Breast epithelium (tissue), 4 donors: ENCODE measurements at regions not wholly inside any gene's neighbourhood (a gene's known extent, or its start where the extent isn't known, plus 50 kb on each side); places are given as distances from the start of the nearest gene placed in this dataset.

Source experiments
- DNase-seq, 2 donors: peaks; one replicate each; pipeline ENCODE4 v3.0.0-alpha.2; 2019; ENCODE audit warnings: low spot score in 2 of 2
- H3K27ac ChIP-seq, 2 donors: fragments of 200-600 bp; sonication (generic) in 1 of 2; one replicate each; pipeline ENCODE4 v1.5.1; 2016 to 2019; ENCODE audit warnings: mild to moderate bottlenecking in 1 of 2
- H3K27me3 ChIP-seq, 2 donors: fragments of 200-600 bp; sonication (generic) in 1 of 2; one replicate each; pipeline versions ENCODE4 v1.5.1 to v1.6.0; 2017 to 2019; ENCODE audit warnings: control low read depth in 1 of 2, mild to moderate bottlenecking in 1 of 2
- H3K36me3 ChIP-seq: fragments of 200-600 bp; one replicate; pipeline ENCODE4 v1.5.1; 2019
- H3K4me1 ChIP-seq, 2 donors: fragments of 200-600 bp; sonication (generic); one replicate each; pipeline ENCODE4 v1.5.1; 2016 to 2019; ENCODE audit warnings: control low read depth in 1 of 2
- H3K4me3 ChIP-seq, 3 donors: fragments of 200-600 bp; sonication (generic); 1 replicate in 2 of 3; 2 replicates in 1 of 3; pipeline ENCODE4 v1.5.1; 2016 to 2019; ENCODE audit warnings: mild to moderate bottlenecking in 3 of 3, moderate library complexity in 2 of 3
- H3K9me3 ChIP-seq, 2 donors: fragments of 200-600 bp; sonication (generic) in 1 of 2; one replicate each; pipeline ENCODE4 v1.5.1; 2016 to 2019; ENCODE audit warnings: control low read depth in 1 of 2
- CTCF ChIP-seq, 3 donors: fragments of 450-650 bp; IDR thresholded peaks; one replicate each; pipeline ENCODE4 v1.5.1; 2016 to 2017; ENCODE audit warnings: antibody characterized with exemption in 3 of 3, mild to moderate bottlenecking in 3 of 3, moderate library complexity in 3 of 3
- POLR2A ChIP-seq: fragments of 450-650 bp; IDR thresholded peaks from one replicate; pipeline ENCODE4 v1.6.1; 2016; ENCODE audit warnings: antibody characterized with exemption, mild to moderate bottlenecking, moderate library complexity
- POLR2AphosphoS5 ChIP-seq, 3 donors: sonication (generic); formaldehyde crosslinking; IDR thresholded peaks; one replicate each; pipeline ENCODE4 v1.6.1; 2017; ENCODE audit warnings: antibody characterized with exemption in 3 of 3
- intact Hi-C: fragments of 100-400 bp; cut with DNase I; formaldehyde crosslinking; loops from one replicate; pipeline ENCODE4 v1.15.1; 2023; ENCODE audit warnings: low total_unique reads

- intact Hi-C loops, result no loop called here
- TF ChIP-seq CTCF (IDR thresholded peaks at IDR 0.05) (no peak), POLR2AphosphoS5 (IDR thresholded peaks at IDR 0.05) (no peak), POLR2A (no peak)
- Histone ChIP-seq H3K9me3 (no peaks in the 10 kb centered on the region), H3K4me3 (no peak overlapping the region), H3K27me3 (peaks cover 0 to 3% of the 10 kb centered on the region in 2 donors), H3K27ac (no peak overlapping the region), H3K36me3 (no peaks in the 10 kb centered on the region), H3K4me1 (no peaks in the 10 kb centered on the region)
- no peak for DNase-seq
Observed at GRCh38 chr4:41844327-41844726, 90.9 kb upstream of the TMEM33 start.

GRCh38 chr4:41839916-41840854 lies 91.7 kb upstream of the PHOX2B start:
- Histone ChIP-seq H3K4me3 (no peak overlapping the region), H3K9me3 (no peaks in the 10 kb centered on the region), H3K36me3 (no peaks in the 10 kb centered on the region), H3K27me3 (peaks cover 0 to 3% of the 10 kb centered on the region in 2 donors), H3K27ac (no peak overlapping the region), H3K4me1 (no peaks in the 10 kb centered on the region)
- DNase-seq, result no peak
- intact Hi-C loops, result no loop called here
- TF ChIP-seq CTCF (IDR thresholded peaks at IDR 0.05), result no peak
- no peak for TF ChIP-seq POLR2A
- TF ChIP-seq POLR2AphosphoS5 (IDR thresholded peaks at IDR 0.05), result no peak

- no peaks in the 10 kb centered on the region for H3K36me3 ChIP-seq
- no peak for DNase-seq
- H3K27me3 ChIP-seq, result peaks cover 0 to 3% of the 10 kb centered on the region in 2 donors
- no peaks in the 10 kb centered on the region for H3K4me1 ChIP-seq
- TF ChIP-seq CTCF (IDR thresholded peaks at IDR 0.05), result no peak
- TF ChIP-seq POLR2A, result no peak
- TF ChIP-seq POLR2AphosphoS5 (IDR thresholded peaks at IDR 0.05), result no peak
- no peak overlapping the region for H3K4me3 ChIP-seq
- intact Hi-C loops, result no loop called here
- H3K9me3 ChIP-seq, result no peaks in the 10 kb centered on the region
- H3K27ac ChIP-seq, result no peak overlapping the region
Observed at GRCh38 chr4:41838590-41838989, 90.1 kb upstream of the PHOX2B start.

- no peak for DNase-seq
Observed at GRCh38 chr4:41835321-41835995, 86.9 kb upstream of the PHOX2B start.

More at GRCh38 chr4:41835321-41835995, 86.9 kb upstream of the PHOX2B start:
- Histone ChIP-seq H3K27ac (no peak overlapping the region), H3K36me3 (no peaks in the 10 kb centered on the region), H3K4me1 (no peaks in the 10 kb centered on the region), H3K9me3 (no peaks in the 10 kb centered on the region), H3K4me3 (no peak overlapping the region), H3K27me3 (no peaks in the 10 kb centered on the region)
- intact Hi-C loops, result no loop called here
- TF ChIP-seq POLR2AphosphoS5 (IDR thresholded peaks at IDR 0.05) (no peak), CTCF (IDR thresholded peaks at IDR 0.05) (no peak), POLR2A (no peak)
